B cell (primary cell): ENCODE measurements at regions not wholly inside any gene's neighbourhood (a gene's known extent, or its start where the extent isn't known, plus 50 kb on each side); places are given as distances from the start of the nearest gene placed in this dataset.
A peak's percentile ranks its signal among the peaks of the same experiment; 100 is the strongest.

Experiments
- ATAC-seq: fragments of 200-7000 bp; cut with Tn5 transposase; one replicate; pipeline ENCODE4 v1.10.0; 2021; ENCODE audit warnings: low read depth, mild to moderate bottlenecking, moderate number of reproducible peaks, moderate library complexity
- CTCF ChIA-PET: fragments of 350-600 bp; sonication (Branson Sonifier 250); formaldehyde crosslinking; loops from one replicate; lab custom pipeline; 2021; ENCODE audit warnings: antibody characterized with exemption, inconsistent platforms; lab: Charles Lee
- POLR2A ChIA-PET: fragments of 350-600 bp; sonication (Branson Sonifier 250); formaldehyde crosslinking; loops from one replicate; lab custom pipeline; 2021; ENCODE audit warnings: antibody characterized with exemption; lab: Charles Lee
- DNase-seq: peaks from one replicate; pipeline ENCODE4 v3.0.0; 2013
- H2AFZ ChIP-seq: 2 replicates; pipeline ENCODE4 v1.6.1; 2012; ENCODE audit warnings: mild to moderate bottlenecking, low read depth, low read length; ENCODE audit not compliant: insufficient read depth, poor library complexity, severe bottlenecking
- H3K27ac ChIP-seq, 2 donors: 1 replicate in 1 of 2; 2 replicates in 1 of 2; pipeline ENCODE4 v1.5.1; 2012 to 2013; ENCODE audit warnings: low read length in 2 of 2, mild to moderate bottlenecking in 2 of 2, moderate library complexity in 1 of 2
- H3K27me3 ChIP-seq, 4 experiments: fragments of 200-600 bp in 1 of 4; sonication (generic) in 1 of 4; replicated peaks in 1 of 4; 1 replicate in 2 of 4; 2 replicates in 2 of 4; pipeline versions ENCODE4 v1.6.1 to v1.7.0; 2013 to 2016; ENCODE audit warnings: low read length in 3 of 4, mild to moderate bottlenecking in 2 of 4, mixed read lengths in 1 of 4, moderate library complexity in 1 of 4; ENCODE audit not compliant: insufficient read depth in 4 of 4, control insufficient read depth in 3 of 4; ENCODE audit errors: control extremely low read depth in 1 of 4
- H3K36me3 ChIP-seq, 2 experiments: replicated peaks in 1 of 2; 1 replicate in 1 of 2; 2 replicates in 1 of 2; pipeline versions ENCODE4 v1.6.1 to v1.7.1; 2013; ENCODE audit warnings: low read length in 1 of 2; ENCODE audit not compliant: insufficient read depth in 2 of 2, control insufficient read depth in 1 of 2; ENCODE audit errors: control extremely low read depth in 1 of 2, extremely low read depth in 1 of 2
- H3K4me1 ChIP-seq, 2 donors: fragments of 200-600 bp in 1 of 2; sonication (generic) in 1 of 2; 1 replicate in 1 of 2; 2 replicates in 1 of 2; pipeline versions ENCODE4 v1.5.1 to v1.6.1; 2013 to 2017; ENCODE audit warnings: low read length in 2 of 2; ENCODE audit not compliant: control insufficient read depth in 2 of 2, insufficient read depth in 2 of 2
- H3K4me2 ChIP-seq: replicated peaks from 2 replicates; pipeline ENCODE3; 2012; ENCODE audit warnings: mild to moderate bottlenecking, low read depth, low read length; ENCODE audit not compliant: poor library complexity, severe bottlenecking
- H3K4me3 ChIP-seq, 5 experiments: fragments of 200-600 bp in 1 of 5; sonication (generic) in 1 of 5; 1 replicate in 3 of 5; 2 replicates in 2 of 5; pipeline versions ENCODE4 v1.5.1 to v1.7.0; 2011 to 2016; ENCODE audit warnings: low read length in 4 of 5, mild to moderate bottlenecking in 4 of 5, low read depth in 2 of 5, control low read depth in 1 of 5, moderate library complexity in 1 of 5; ENCODE audit not compliant: insufficient read depth in 1 of 5; ENCODE audit errors: control extremely low read depth in 1 of 5, extremely low read depth in 1 of 5
- H3K79me2 ChIP-seq: fragments of 200-600 bp; sonication (generic); one replicate; pipeline ENCODE4 v1.6.0; 2016; ENCODE audit warnings: low read length; ENCODE audit not compliant: control insufficient read depth, insufficient read depth
- H3K9ac ChIP-seq: fragments of 200-600 bp; sonication (generic); 2 replicates; pipeline ENCODE4 v1.6.1; 2017; ENCODE audit warnings: mild to moderate bottlenecking, low read length, moderate library complexity
- H3K9me3 ChIP-seq, 3 donors: one replicate each; pipeline versions ENCODE4 v1.6.1 to v1.7.1; 2013; ENCODE audit warnings: low read length in 2 of 3; ENCODE audit not compliant: control insufficient read depth in 2 of 3, insufficient read depth in 1 of 3; ENCODE audit errors: control extremely low read depth in 1 of 3
- H4K20me1 ChIP-seq: 2 replicates; pipeline ENCODE4 v1.6.0; 2012; ENCODE audit warnings: mild to moderate bottlenecking, low read length; ENCODE audit not compliant: insufficient read depth, control insufficient read depth, poor library complexity, severe bottlenecking
- H3K27ac Mint-ChIP-seq: one replicate; pipeline ENCODE4 v1.8.0; 2021; ENCODE audit warnings: mixed read lengths
- H3K27me3 Mint-ChIP-seq: one replicate; pipeline ENCODE4 v1.8.0; 2021; ENCODE audit warnings: mixed read lengths
- H3K4me1 Mint-ChIP-seq: one replicate; pipeline ENCODE4 v1.8.0; 2021; ENCODE audit warnings: mixed read lengths
- H3K4me3 Mint-ChIP-seq: one replicate; pipeline ENCODE4 v1.8.0; 2021; ENCODE audit warnings: mixed read lengths
- H3K9me3 Mint-ChIP-seq: one replicate; pipeline ENCODE4 v1.8.0; 2022; ENCODE audit warnings: mixed read lengths; ENCODE audit not compliant: insufficient read depth
- CTCF ChIP-seq: fragments of 200-600 bp; IDR thresholded peaks from one replicate; pipeline ENCODE4 v1.8.0; 2022; ENCODE audit warnings: antibody characterized with exemption, mild to moderate bottlenecking
- EZH2 ChIP-seq: IDR thresholded peaks from 2 replicates; pipeline ENCODE4 v1.6.1; 2012; ENCODE audit warnings: borderline replicate concordance, low read depth, mild to moderate bottlenecking, moderate library complexity, low read length; ENCODE audit not compliant: insufficient read depth, poor library complexity, severe bottlenecking
- WGBS: methylation state at CpG from one replicate; pipeline ENCODE4 v1.1.5; 2013; ENCODE audit warnings: missing lambda C conversion rate; ENCODE audit not compliant: insufficient coverage; 5-methylcytosine and 5-hydroxymethylcytosine counted together
- intact Hi-C: fragments of 100-400 bp; cut with micrococcal nuclease; formaldehyde crosslinking; loops from one replicate; pipeline ENCODE4 v1.10.0; 2022

DNA sequence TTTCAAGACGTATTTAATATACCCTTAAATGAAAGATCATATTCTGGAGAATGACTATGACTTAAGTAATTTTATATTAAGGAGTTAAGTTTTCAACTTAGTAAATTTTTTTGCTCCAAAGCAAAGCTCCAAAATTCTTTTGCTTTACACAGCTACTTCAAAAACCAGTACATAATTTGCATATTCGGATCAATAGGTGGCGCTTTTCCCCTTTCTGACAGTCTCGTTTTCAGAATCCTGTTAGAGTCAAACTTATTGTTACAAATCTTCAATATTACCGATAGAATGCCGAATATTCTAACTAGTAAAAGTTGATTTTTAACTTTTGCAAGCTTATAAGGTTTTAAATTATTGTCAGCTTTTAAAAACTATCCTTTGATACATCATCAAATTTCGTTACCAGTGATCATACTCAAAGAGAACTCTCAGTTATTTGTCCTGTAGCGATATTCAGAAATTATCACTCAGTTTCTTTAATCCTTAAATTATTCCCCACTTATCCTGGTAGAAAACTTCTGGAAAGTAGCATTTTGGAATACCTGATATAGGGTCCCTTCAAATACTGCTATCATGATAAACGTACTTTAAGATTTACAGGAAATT, 852.7 kb upstream of the KLHL1 start:
- Histone ChIP-seq H3K4me2 (no peak overlapping the region), H3K4me3 (no peak overlapping the region), H3K9ac (no peak overlapping the region), H3K27me3 (no peaks in the 10 kb centered on the region), H2AFZ (no peak overlapping the region), H3K79me2 (no peaks in the 10 kb centered on the region), H3K36me3 (no peaks in the 10 kb centered on the region), H3K4me1 (no peaks in the 10 kb centered on the region), H3K27ac (no peak overlapping the region), H3K9me3 (no peaks in the 10 kb centered on the region), H4K20me1 (no peaks in the 10 kb centered on the region)
- Mint-ChIP-seq H3K27me3 (no peaks in the 10 kb centered on the region), H3K27ac (no peak overlapping the region), H3K4me1 (no peaks in the 10 kb centered on the region), H3K9me3 (peaks cover 2% of the 10 kb centered on the region), H3K4me3 (no peak overlapping the region)
- 33% methylated on average over 1 of the region's 9 CpGs for WGBS
- no peak for TF ChIP-seq EZH2
- peak; percentile 40 for TF ChIP-seq CTCF
- DNase-seq (no peak), ATAC-seq (no peak)
- intact Hi-C loops: no loop called here
- CTCF ChIA-PET: no interaction called here
- POLR2A ChIA-PET: no interaction called here

DNA sequence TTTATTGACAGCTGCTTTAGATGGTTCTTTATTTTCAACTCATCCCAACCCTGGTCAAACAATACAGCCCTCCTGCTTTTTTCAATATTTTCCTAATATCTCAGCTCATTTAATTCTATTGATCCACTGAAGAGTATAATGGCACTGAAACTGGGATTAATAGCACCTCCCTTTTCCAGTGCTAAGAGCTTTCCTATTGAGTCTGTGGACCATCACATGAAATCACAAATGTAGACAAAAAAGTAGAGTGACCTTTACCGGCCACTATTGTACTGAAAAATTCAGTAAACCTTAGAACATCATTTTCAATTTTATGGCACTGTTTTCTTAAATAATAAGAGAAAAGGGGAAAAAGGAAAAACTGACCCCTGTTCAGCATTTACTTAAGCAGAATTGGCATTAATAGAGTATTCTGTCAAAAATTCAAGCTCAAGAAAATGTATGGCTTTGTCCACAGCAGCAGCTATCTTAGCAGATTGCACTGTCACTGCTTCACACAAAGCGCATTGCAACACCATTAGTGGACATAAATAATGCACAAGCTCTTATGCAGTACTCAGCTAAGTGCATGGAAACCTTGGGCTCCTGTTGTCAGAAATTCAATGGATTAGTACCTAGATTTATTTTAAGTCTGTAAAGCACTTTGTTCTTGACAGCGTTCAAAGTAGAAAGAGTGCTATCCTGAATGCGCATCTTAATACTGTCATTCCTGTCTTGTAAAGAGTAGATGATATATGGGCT, 851.0 kb upstream of the KLHL1 start:
- intact Hi-C loops: no loop called here

More for the DNA sequence above, 851.0 kb upstream of the KLHL1 start:
- Histone ChIP-seq H3K4me3 (no peak overlapping the region), H3K27me3 (no peaks in the 10 kb centered on the region), H3K79me2 (no peaks in the 10 kb centered on the region), H3K36me3 (no peaks in the 10 kb centered on the region), H2AFZ (no peak overlapping the region), H3K9ac (no peak overlapping the region), H3K4me1 (no peaks in the 10 kb centered on the region), H4K20me1 (no peaks in the 10 kb centered on the region), H3K9me3 (no peaks in the 10 kb centered on the region), H3K27ac (no peak overlapping the region), H3K4me2 (no peak overlapping the region)
- Mint-ChIP-seq H3K27me3 (no peaks in the 10 kb centered on the region), H3K27ac (no peak overlapping the region), H3K9me3 (peaks cover 2% of the 10 kb centered on the region), H3K4me3 (no peak overlapping the region), H3K4me1 (no peaks in the 10 kb centered on the region)
- ChIA-PET CTCF (interaction anchor here (0.6 kb wide), 1 partner anchor 533 kb away, joined by 4 read pairs; no protein-coding TSS in a partner anchor), POLR2A (no interaction called here)
- TF ChIP-seq CTCF (no peak), EZH2 (no peak)
- WGBS: no CpG with 5 or more reads among the region's 4 CpGs
- ATAC-seq (no peak), DNase-seq (no peak)
